ENCODE measurements at regions not wholly inside any gene's neighbourhood (a gene's known extent, or its start where the extent isn't known, plus 50 kb on each side); places are given as distances from the start of the nearest gene placed in this dataset.

DNA sequence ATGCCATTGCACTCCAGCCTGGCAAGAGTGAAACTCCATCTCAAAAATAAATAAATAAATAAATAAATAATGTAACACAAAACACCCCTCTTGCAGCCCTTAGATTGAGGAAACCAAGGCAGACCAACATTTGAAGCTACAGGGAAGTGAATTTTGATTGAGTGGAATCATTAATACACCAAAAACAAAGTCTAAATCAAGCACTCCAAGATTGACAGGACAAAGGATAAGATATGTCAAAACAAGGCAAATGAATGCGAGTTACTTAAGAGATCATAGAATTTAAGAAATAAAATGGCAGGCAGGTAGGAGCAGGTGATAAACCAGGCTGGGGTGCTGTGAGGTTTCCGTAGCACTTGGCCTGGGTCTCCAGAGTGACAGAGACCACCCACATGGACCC, 54.9 kb upstream of the RAB12 start:
- Mint-ChIP-seq H3K36me3 (no peaks in the 10 kb centered on the region), H3K9me3 (no peaks in the 10 kb centered on the region), H3K27me3 (peaks cover 2 to 8% of the 10 kb centered on the region in 2 donors), H3K4me1 (no peaks in the 10 kb centered on the region), H3K4me3 (no peak overlapping the region), H3K27ac (no peak overlapping the region)
- H3K4me1 ChIP-seq (ENCODE audit: insufficient read depth, low read length), result no peaks in the 10 kb centered on the region
- H3K4me3 ChIP-seq (ENCODE audit: low read length), result no peak overlapping the region
- no peaks in the 10 kb centered on the region for H3K27me3 ChIP-seq (ENCODE audit: insufficient read depth, low read length, poor library complexity, severe bottlenecking)
- no peaks in the 10 kb centered on the region for H3K36me3 ChIP-seq (ENCODE audit: insufficient read depth, low read length)
- H3K9me3 ChIP-seq (ENCODE audit: low read length), result no peaks in the 10 kb centered on the region
- ChIA-PET CTCF (no interaction called here), POLR2A (no interaction called here)
- no peak overlapping the region for H3K27ac ChIP-seq (ENCODE audit: low read depth, low read length)
- no peak for DNase-seq

DNA sequence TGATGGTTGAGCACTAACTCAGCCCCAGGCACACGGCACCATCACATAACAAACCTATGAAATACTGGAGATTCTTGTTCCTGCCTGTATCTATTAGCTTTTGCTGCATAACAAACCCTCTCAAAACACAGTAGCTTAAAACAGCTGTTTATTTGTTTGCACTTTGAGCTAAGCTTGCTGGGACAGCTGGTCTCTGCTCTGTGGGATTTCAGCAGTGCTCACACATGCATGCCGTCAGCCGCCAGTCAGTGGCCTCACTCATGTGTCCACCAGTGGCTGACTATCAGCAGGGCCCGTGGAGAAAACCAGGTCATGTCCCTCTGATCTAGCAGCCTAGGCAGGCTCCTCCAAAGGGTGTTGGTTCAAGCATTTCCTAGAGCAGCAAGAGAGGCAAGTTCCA, 52.8 kb upstream of the RAB12 start:
- POLR2A ChIA-PET, result no interaction called here
- no peak overlapping the region for H3K27ac Mint-ChIP-seq
- Histone ChIP-seq H3K4me1 (ENCODE audit: insufficient read depth, low read length) (no peaks in the 10 kb centered on the region), H3K36me3 (ENCODE audit: insufficient read depth, low read length) (no peaks in the 10 kb centered on the region), H3K9me3 (ENCODE audit: low read length) (no peaks in the 10 kb centered on the region), H3K27me3 (ENCODE audit: insufficient read depth, low read length, poor library complexity, severe bottlenecking) (no peaks in the 10 kb centered on the region), H3K27ac (ENCODE audit: low read depth, low read length) (no peak overlapping the region), H3K4me3 (ENCODE audit: low read length) (no peak overlapping the region)
- no peaks in the 10 kb centered on the region for H3K9me3 Mint-ChIP-seq
- no peaks in the 10 kb centered on the region for H3K4me1 Mint-ChIP-seq
- H3K4me3 Mint-ChIP-seq, result no peak overlapping the region
- DNase-seq, result no peak
- H3K36me3 Mint-ChIP-seq, result no peaks in the 10 kb centered on the region
- peaks cover 2 to 8% of the 10 kb centered on the region in 2 donors for H3K27me3 Mint-ChIP-seq
- CTCF ChIA-PET, result no interaction called here

Data from CD8-positive, alpha-beta memory T cell (primary cell).